ENCODE measurements at regions not wholly inside any gene's neighbourhood (a gene's known extent, or its start where the extent isn't known, plus 50 kb on each side); places are given as distances from the start of the nearest gene placed in this dataset.

GRCh38 chr7:119708891-119709290, 564.1 kb upstream of the KCND2 start:
- TF ChIP-seq POLR2AphosphoS5 (IDR thresholded peaks at IDR 0.05; ENCODE audit: borderline replicate concordance, low read depth, low read length), result no peak
- TF ChIP-seq EZH2 (IDR thresholded peaks at IDR 0.05), result no peak
- TF ChIP-seq FOXP2 (optimal IDR thresholded peaks at IDR 0.05; ENCODE audit: control extremely low read depth, extremely low read length, insufficient read depth), result no peak
